GM19351 (cell line): ENCODE measurements at regions not wholly inside any gene's neighbourhood (a gene's known extent, or its start where the extent isn't known, plus 50 kb on each side); places are given as distances from the start of the nearest gene placed in this dataset.

Source experiments
- ATAC-seq: cut with Tn5 transposase; IDR thresholded peaks from one replicate; pipeline ENCODE4 v1.9.1; 2021; ENCODE audit warnings: mild to moderate bottlenecking, moderate library complexity; ENCODE audit not compliant: unreplicated experiment

- no peak for ATAC-seq
These were observed 53.3 kb downstream of the FOXD1 start for GRCh38 chr5:73395256-73395655.

GRCh38 chr5:73394610-73395009 lies 54.0 kb downstream of the FOXD1 start:
- no peak for ATAC-seq

GRCh38 chr5:73393611-73394489 lies 54.7 kb downstream of the FOXD1 start:
- no peak for ATAC-seq

GRCh38 chr5:73392775-73393174 lies 55.8 kb downstream of the FOXD1 start:
- no peak for ATAC-seq

- no peak for ATAC-seq
These were observed 57.1 kb downstream of the FOXD1 start for GRCh38 chr5:73391441-73391881.

GRCh38 chr5:73390972-73391371 lies 57.6 kb downstream of the FOXD1 start:
- ATAC-seq, result no peak

- no peak for ATAC-seq
These were observed 59.8 kb downstream of the FOXD1 start for GRCh38 chr5:73388740-73389139.

- ATAC-seq, result no peak
These were observed 60.3 kb downstream of the FOXD1 start for GRCh38 chr5:73388306-73388684.

- peak; percentile 93 for ATAC-seq
These were observed 60.8 kb downstream of the FOXD1 start for GRCh38 chr5:73387601-73388305.

GRCh38 chr5:73387149-73387591 lies 61.4 kb downstream of the FOXD1 start:
- ATAC-seq, result peak; percentile 34

GRCh38 chr5:73384861-73385260 lies 63.7 kb downstream of the FOXD1 start:
- no peak for ATAC-seq

- ATAC-seq, result no peak
These were observed 66.2 kb downstream of the FOXD1 start for GRCh38 chr5:73382401-73382740.

GRCh38 chr5:73381590-73382400 lies 66.8 kb downstream of the FOXD1 start:
- no peak for ATAC-seq

GRCh38 chr5:73380710-73381589 lies 67.6 kb downstream of the FOXD1 start:
- ATAC-seq, result no peak

- no peak for ATAC-seq
These were observed 68.5 kb downstream of the FOXD1 start for GRCh38 chr5:73380041-73380440.

- no peak for ATAC-seq
These were observed 69.1 kb downstream of the FOXD1 start for GRCh38 chr5:73379435-73379834.

- ATAC-seq, result no peak
These were observed 69.8 kb downstream of the FOXD1 start for GRCh38 chr5:73378765-73379164.

GRCh38 chr5:73378070-73378469 lies 70.5 kb downstream of the FOXD1 start:
- ATAC-seq, result no peak

- no peak for ATAC-seq
These were observed 71.9 kb downstream of the FOXD1 start for GRCh38 chr5:73376618-73377170.

GRCh38 chr5:73375949-73376348 lies 72.6 kb downstream of the FOXD1 start:
- no peak for ATAC-seq
